Pancreas (tissue), 10 donors: ENCODE measurements at regions not wholly inside any gene's neighbourhood (a gene's known extent, or its start where the extent isn't known, plus 50 kb on each side); places are given as distances from the start of the nearest gene placed in this dataset.
"Not testable (repeated sequence)": the region's sequence is repeated elsewhere in the genome, so short reads cannot be mapped to it uniquely, and the experiment has no call there.

Experiments
- ATAC-seq, 4 donors: fragments of 200-7000 bp; cut with Tn5 transposase; one replicate each; pipeline versions ENCODE4 v1.8.0 to v1.9.1; 2020; ENCODE audit warnings: mild to moderate bottlenecking in 4 of 4, moderate library complexity in 4 of 4
- DNase-seq, 6 donors: peaks; one replicate each; pipeline ENCODE4 v3.0.0-alpha.2; 2020
- FAIRE-seq: peaks from 2 replicates; lab custom pipeline; 2012; peaks lifted over from hg19 to GRCh38; lab: Jason Lieb, UNC
- H3K27ac ChIP-seq, 4 donors: fragments of 200-600 bp; sonication (generic); 1 replicate in 3 of 4; 2 replicates in 1 of 4; pipeline versions ENCODE4 v1.5.0 to v1.8.0; 2020
- H3K27me3 ChIP-seq, 4 donors: fragments of 200-600 bp; one replicate each; pipeline ENCODE4 v1.8.0; 2021
- H3K36me3 ChIP-seq, 3 donors: fragments of 200-600 bp; sonication (generic) in 1 of 3; one replicate each; pipeline versions ENCODE4 v1.5.0 to v1.8.0; 2020 to 2021
- H3K4me1 ChIP-seq, 3 donors: fragments of 200-600 bp; one replicate each; pipeline ENCODE4 v1.8.0; 2021
- H3K4me3 ChIP-seq, 4 donors: fragments of 200-600 bp; sonication (generic) in 2 of 4; one replicate each; pipeline versions ENCODE4 v1.5.0 to v1.8.0; 2020 to 2021
- H3K9me3 ChIP-seq, 4 donors: fragments of 200-600 bp; one replicate each; pipeline ENCODE4 v1.8.0; 2021
- CTCF ChIP-seq, 4 donors: fragments of 200-600 bp; sonication (generic) in 3 of 4; IDR thresholded peaks; one replicate each; pipeline versions ENCODE4 v1.5.0 to v1.8.0; 2021; ENCODE audit warnings: antibody characterized with exemption in 4 of 4
- WGBS, 2 donors: extraction: QIAGEN DNeasy Blood & Tissue Kit; methylation state at CpG; one replicate each; pipeline ENCODE4 v1.1.7; 2013; 5-methylcytosine and 5-hydroxymethylcytosine counted together
- intact Hi-C, 3 donors: fragments of 100-400 bp; cut with DNase I; formaldehyde crosslinking; loops; one replicate each; pipeline versions ENCODE4 v1.11.1 to v1.14.2; 2022
- donor health status: healthy with polysubstance abuse.
- donor health status: DM: no; HTN: no; CAD: no; lungs with moderate emphysema.
- donor health status: DM: no; HTN: no; CAD: no.
- donor health status: control.
- donor health status: control.
- donor health status: Bipolar disorder and iron deficiency.
- donor health status: DM: yes; HTN: yes; CAD: no.
- donor health status: DM: no; HTN: no; CAD: no.
- donor health status: DM: no; HTN: no; CAD: no.
- donor health status: DM: yes; HTN: yes; CAD: no.

GRCh38 chr6:168996356-168996625 lies 257.4 kb downstream of the THBS2 start:
- 68 to 86% methylated on average over 9 of the region's 9 CpGs for WGBS, 2 donors
- intact Hi-C loops, result no loop called here
- FAIRE-seq (no peak), DNase-seq (no peak), ATAC-seq (no peak)
- no peak for TF ChIP-seq CTCF (IDR thresholded peaks at IDR 0.05)
- Histone ChIP-seq H3K36me3 (no peaks in the 10 kb centered on the region), H3K4me3 (no peak overlapping the region), H3K4me1 (no peaks in the 10 kb centered on the region), H3K27ac (no peak overlapping the region), H3K27me3 (no peaks in the 10 kb centered on the region), H3K9me3 (no peaks in the 10 kb centered on the region)

DNA sequence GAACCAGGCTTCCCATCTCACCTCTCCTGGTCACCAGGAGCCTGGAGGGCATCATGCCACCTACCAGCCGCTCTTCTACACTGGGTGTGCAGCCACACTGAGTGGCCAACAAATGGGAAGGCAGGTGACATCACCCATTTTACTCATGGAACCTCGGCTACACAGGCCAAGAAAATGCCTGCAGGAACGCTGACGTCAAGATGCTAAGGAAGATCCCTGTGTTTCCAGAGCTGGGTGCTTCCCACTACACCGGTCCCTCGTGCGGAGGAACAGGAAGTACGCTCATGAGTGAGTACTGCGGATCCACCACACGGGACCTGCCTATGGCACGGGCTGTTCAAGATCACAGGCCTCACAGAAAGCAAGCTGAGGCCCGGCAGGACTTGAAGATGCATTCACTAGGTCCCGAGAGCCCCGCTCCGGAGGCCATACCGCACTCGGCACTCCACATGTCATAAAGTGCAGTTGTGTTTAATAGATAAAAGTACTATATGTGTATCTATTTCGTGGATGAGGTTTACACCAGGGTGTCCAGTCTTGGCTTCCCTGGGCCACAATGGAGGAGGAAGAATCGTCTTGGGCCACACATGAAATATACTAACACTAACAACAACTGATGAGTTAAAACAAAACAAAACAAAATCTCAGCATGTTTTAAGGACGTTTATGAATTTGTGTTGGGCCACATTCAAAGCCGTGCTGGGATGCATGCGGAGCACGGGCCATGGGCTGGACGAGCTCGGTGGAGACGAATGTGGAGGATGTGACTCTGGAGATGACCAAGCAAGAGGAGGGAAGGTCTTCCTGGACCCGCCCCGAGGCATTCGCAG lies 257.9 kb downstream of the THBS2 start:
- H3K27ac ChIP-seq, result no peak overlapping the region
- no peak for FAIRE-seq
- no peaks in the 10 kb centered on the region for H3K9me3 ChIP-seq
- ATAC-seq, result no peak
- TF ChIP-seq CTCF (IDR thresholded peaks at IDR 0.05), result no peak
- H3K27me3 ChIP-seq, result no peaks in the 10 kb centered on the region
- 74 to 87% methylated on average over 29 of the region's 29 CpGs for WGBS, 2 donors
- no peaks in the 10 kb centered on the region for H3K36me3 ChIP-seq
- H3K4me3 ChIP-seq, result no peak overlapping the region
- DNase-seq, result no peak
- intact Hi-C loops, result no loop called here
- no peaks in the 10 kb centered on the region for H3K4me1 ChIP-seq

- no peaks in the 10 kb centered on the region for H3K27me3 ChIP-seq
- no peak for TF ChIP-seq CTCF (IDR thresholded peaks at IDR 0.05)
- no peak overlapping the region for H3K4me3 ChIP-seq
- FAIRE-seq (no peak), ATAC-seq (no peak), DNase-seq (no peak)
- no peaks in the 10 kb centered on the region for H3K9me3 ChIP-seq
- WGBS, 2 donors, result 68 to 70% methylated on average over 5 of the region's 5 CpGs
- no peaks in the 10 kb centered on the region for H3K4me1 ChIP-seq
- H3K36me3 ChIP-seq, result no peaks in the 10 kb centered on the region
- intact Hi-C loops, result no loop called here
- H3K27ac ChIP-seq, result no peak overlapping the region
Observed at GRCh38 chr6:168994956-168995355, 258.7 kb downstream of the THBS2 start.

GRCh38 chr6:168992446-168993144 lies 261.1 kb downstream of the THBS2 start:
- Histone ChIP-seq H3K27ac (no peak overlapping the region), H3K9me3 (no peaks in the 10 kb centered on the region), H3K36me3 (no peaks in the 10 kb centered on the region), H3K4me1 (no peaks in the 10 kb centered on the region), H3K27me3 (no peaks in the 10 kb centered on the region), H3K4me3 (no peak overlapping the region)
- DNase-seq (no peak), ATAC-seq (no peak), FAIRE-seq (no peak)
- intact Hi-C loops, result no loop called here
- TF ChIP-seq CTCF (IDR thresholded peaks at IDR 0.05), result no peak
- 68 to 71% methylated on average over 11 of the region's 11 CpGs for WGBS, 2 donors

DNA sequence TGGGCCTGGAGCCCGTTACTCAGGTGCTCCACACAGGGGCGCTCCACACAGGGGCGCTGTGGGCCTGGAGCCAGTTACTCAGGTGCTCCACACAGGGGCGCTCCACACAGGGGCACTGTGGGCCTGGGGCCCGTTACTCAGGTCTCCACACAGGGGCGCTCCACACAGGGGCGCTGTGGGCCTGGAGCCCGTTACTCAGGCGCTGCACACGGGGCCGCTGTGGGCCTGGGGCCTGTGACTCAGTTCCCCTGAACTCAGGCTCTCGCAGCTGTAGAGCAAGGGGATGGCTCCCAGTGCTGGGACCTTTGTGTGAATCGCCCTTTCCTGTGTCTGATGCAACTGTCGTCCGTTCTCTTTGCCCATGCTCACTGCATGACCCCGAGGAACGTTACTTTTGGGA lies 262.0 kb downstream of the THBS2 start:
- DNase-seq, FAIRE-seq, ATAC-seq, intact Hi-C loops, H3K4me3 ChIP-seq, H3K4me1 ChIP-seq, H3K27me3 ChIP-seq, H3K36me3 ChIP-seq, H3K9me3 ChIP-seq, H3K27ac ChIP-seq: not testable (repeated sequence)
- 88 to 97% methylated on average over 16 to 17 of the region's 17 CpGs for WGBS, 2 donors
